Trophoblast cell (in vitro differentiated cells and primary cell): ENCODE measurements at regions not wholly inside any gene's neighbourhood (a gene's known extent, or its start where the extent isn't known, plus 50 kb on each side); places are given as distances from the start of the nearest gene placed in this dataset.

Experiments used
- DNase-seq, 2 donors: peaks; one replicate each; pipeline ENCODE4 v3.0.0-alpha.2; 2016
- H2AFZ ChIP-seq: 2 replicates; pipeline ENCODE4 v1.6.1; 2013; ENCODE audit warnings: low read length, moderate library complexity, mild to moderate bottlenecking; ENCODE audit not compliant: insufficient read depth, poor library complexity
- H2AK5ac ChIP-seq: 2 replicates; pipeline ENCODE4 v1.6.1; 2013; ENCODE audit warnings: mild to moderate bottlenecking, low read length
- H2BK120ac ChIP-seq: 2 replicates; pipeline ENCODE4 v1.6.1; 2013; ENCODE audit warnings: low read length, mild to moderate bottlenecking, moderate library complexity; ENCODE audit not compliant: insufficient read depth, poor library complexity
- H2BK12ac ChIP-seq: 2 replicates; pipeline ENCODE4 v1.6.1; 2013; ENCODE audit warnings: mild to moderate bottlenecking, low read length, moderate library complexity
- H2BK5ac ChIP-seq: 2 replicates; pipeline ENCODE4 v1.6.1; 2013; ENCODE audit warnings: low read length, low read depth, moderate library complexity, mild to moderate bottlenecking; ENCODE audit not compliant: poor library complexity
- H3K14ac ChIP-seq: 2 replicates; pipeline ENCODE4 v1.6.1; 2013; ENCODE audit warnings: mild to moderate bottlenecking, low read length
- H3K18ac ChIP-seq: 2 replicates; pipeline ENCODE4 v1.6.1; 2013; ENCODE audit warnings: mild to moderate bottlenecking, low read length
- H3K23ac ChIP-seq: 2 replicates; pipeline ENCODE4 v1.6.1; 2013; ENCODE audit warnings: low read length
- H3K27ac ChIP-seq: 2 replicates; pipeline ENCODE4 v1.5.1; 2013; ENCODE audit warnings: low read depth, mild to moderate bottlenecking, inconsistent platforms, low read length, moderate library complexity
- H3K27me3 ChIP-seq: 2 replicates; pipeline ENCODE4 v1.6.1; 2013; ENCODE audit warnings: inconsistent platforms, mild to moderate bottlenecking, low read length, moderate library complexity; ENCODE audit not compliant: insufficient read depth
- H3K36me3 ChIP-seq, 2 experiments: 1 replicate in 1 of 2; 2 replicates in 1 of 2; pipeline ENCODE4 v1.6.1; 2013; ENCODE audit warnings: low read length in 2 of 2, mild to moderate bottlenecking in 2 of 2, moderate library complexity in 1 of 2; ENCODE audit not compliant: insufficient read depth in 2 of 2, control insufficient read depth in 1 of 2
- H3K4ac ChIP-seq: 2 replicates; pipeline ENCODE4 v1.6.1; 2013; ENCODE audit warnings: low read depth, mild to moderate bottlenecking, low read length, moderate library complexity
- H3K4me1 ChIP-seq, 2 experiments: 1 replicate in 1 of 2; 2 replicates in 1 of 2; pipeline ENCODE4 v1.6.1; 2013; ENCODE audit warnings: low read length in 2 of 2, mild to moderate bottlenecking in 2 of 2, moderate library complexity in 1 of 2; ENCODE audit not compliant: insufficient read depth in 2 of 2, control insufficient read depth in 1 of 2
- H3K4me2 ChIP-seq: 2 replicates; pipeline ENCODE4 v1.6.1; 2013; ENCODE audit warnings: inconsistent platforms, mild to moderate bottlenecking, low read length, moderate library complexity
- H3K4me3 ChIP-seq: 2 replicates; pipeline ENCODE4 v1.5.1; 2013; ENCODE audit warnings: mild to moderate bottlenecking, low read depth, low read length, inconsistent platforms
- H3K79me1 ChIP-seq: one replicate; pipeline ENCODE4 v1.6.1; 2013; ENCODE audit warnings: low read length
- H3K79me2 ChIP-seq: 2 replicates; pipeline ENCODE4 v1.6.1; 2013; ENCODE audit warnings: low read length, mild to moderate bottlenecking; ENCODE audit not compliant: control insufficient read depth, insufficient read depth, poor library complexity
- H3K9ac ChIP-seq: 2 replicates; pipeline ENCODE4 v1.6.1; 2013; ENCODE audit warnings: mild to moderate bottlenecking, low read length
- H3K9me3 ChIP-seq: 2 replicates; pipeline ENCODE4 v1.6.1; 2013; ENCODE audit warnings: low read depth, mild to moderate bottlenecking, control low read depth, inconsistent platforms, low read length; ENCODE audit not compliant: insufficient read depth
- H4K12ac ChIP-seq: 2 replicates; pipeline ENCODE4 v1.6.1; 2013; ENCODE audit warnings: low read depth, mild to moderate bottlenecking, low read length, moderate library complexity
- H4K8ac ChIP-seq: 2 replicates; pipeline ENCODE4 v1.6.1; 2013; ENCODE audit warnings: low read depth, mild to moderate bottlenecking, low read length, moderate library complexity
- H4K91ac ChIP-seq: one replicate; pipeline ENCODE4 v1.6.1; 2013; ENCODE audit warnings: low read depth, mild to moderate bottlenecking, low read length, moderate library complexity
- WGBS: extraction: QIAGEN DNeasy Blood & Tissue Kit; methylation state at CpG from one replicate; pipeline ENCODE4 v1.1.7; 2013; ENCODE audit warnings: missing lambda C conversion rate; ENCODE audit not compliant: insufficient read length, insufficient coverage; ENCODE audit errors: extremely low coverage; 5-methylcytosine and 5-hydroxymethylcytosine counted together

DNA sequence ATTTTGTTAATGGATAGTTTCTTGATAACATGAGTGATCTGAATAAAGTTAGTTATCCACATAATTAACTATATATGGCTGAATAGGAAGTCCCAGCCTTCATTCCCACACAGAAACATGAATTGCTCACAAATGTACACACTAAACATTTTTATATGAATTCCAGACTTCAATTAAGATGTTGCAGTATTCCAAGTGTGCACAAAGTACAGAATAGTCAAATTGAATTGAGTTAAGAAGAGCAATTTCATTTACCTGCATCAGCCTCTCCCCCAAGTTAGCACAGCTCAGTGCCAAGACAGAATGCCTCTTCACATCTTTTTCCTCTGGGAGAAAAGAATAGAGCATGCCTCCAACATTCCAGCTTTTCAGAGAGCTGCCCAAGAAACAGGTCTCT lies 207.0 kb upstream of the SAMSN1 start:
- no peak for DNase-seq
- Histone ChIP-seq H3K4me2 (no peak overlapping the region), H2BK5ac (no peak overlapping the region), H3K9ac (no peak overlapping the region), H2AFZ (no peak overlapping the region), H3K4ac (no peak overlapping the region), H4K12ac (no peak overlapping the region), H3K23ac (no peak overlapping the region), H3K4me1 (no peaks in the 10 kb centered on the region), H3K27me3 (no peaks in the 10 kb centered on the region), H2AK5ac (no peak overlapping the region), H3K36me3 (no peaks in the 10 kb centered on the region), H3K9me3 (no peaks in the 10 kb centered on the region), H3K27ac (no peak overlapping the region), H3K18ac (no peak overlapping the region), H3K79me2 (no peaks in the 10 kb centered on the region), H3K4me3 (no peak overlapping the region), H4K91ac (no peak overlapping the region), H3K79me1 (no peaks in the 10 kb centered on the region), H2BK12ac (no peak overlapping the region), H2BK120ac (no peak overlapping the region), H4K8ac (no peak overlapping the region), H3K14ac (no peak overlapping the region)

DNA sequence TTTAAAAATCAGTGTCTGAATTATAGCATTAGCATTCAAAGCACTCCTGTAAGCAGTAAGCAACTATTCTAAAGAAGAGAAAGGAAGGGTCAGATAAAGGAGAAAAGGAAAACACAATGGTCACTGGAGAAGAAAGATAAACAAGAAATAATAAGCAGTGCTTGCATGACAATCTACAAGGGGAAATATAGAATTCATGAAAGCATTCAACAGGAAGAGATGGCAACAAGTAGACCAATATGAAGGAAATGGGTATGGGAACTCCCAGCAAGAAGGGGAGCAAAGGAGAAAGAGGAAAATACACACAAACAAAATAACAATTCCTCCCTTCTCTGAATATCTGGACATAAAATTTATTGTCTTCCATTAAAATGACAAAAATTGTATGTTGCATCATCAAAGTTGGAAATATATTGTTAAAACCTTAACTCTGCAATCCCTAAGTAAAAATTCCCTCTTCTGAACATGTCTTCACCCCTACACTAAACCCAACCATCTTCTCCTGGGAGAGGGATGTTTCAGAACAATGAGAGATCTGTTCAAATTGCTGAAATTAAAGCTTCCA lies 206.3 kb upstream of the SAMSN1 start:
- no peaks in the 10 kb centered on the region for H3K27me3 ChIP-seq

DNA sequence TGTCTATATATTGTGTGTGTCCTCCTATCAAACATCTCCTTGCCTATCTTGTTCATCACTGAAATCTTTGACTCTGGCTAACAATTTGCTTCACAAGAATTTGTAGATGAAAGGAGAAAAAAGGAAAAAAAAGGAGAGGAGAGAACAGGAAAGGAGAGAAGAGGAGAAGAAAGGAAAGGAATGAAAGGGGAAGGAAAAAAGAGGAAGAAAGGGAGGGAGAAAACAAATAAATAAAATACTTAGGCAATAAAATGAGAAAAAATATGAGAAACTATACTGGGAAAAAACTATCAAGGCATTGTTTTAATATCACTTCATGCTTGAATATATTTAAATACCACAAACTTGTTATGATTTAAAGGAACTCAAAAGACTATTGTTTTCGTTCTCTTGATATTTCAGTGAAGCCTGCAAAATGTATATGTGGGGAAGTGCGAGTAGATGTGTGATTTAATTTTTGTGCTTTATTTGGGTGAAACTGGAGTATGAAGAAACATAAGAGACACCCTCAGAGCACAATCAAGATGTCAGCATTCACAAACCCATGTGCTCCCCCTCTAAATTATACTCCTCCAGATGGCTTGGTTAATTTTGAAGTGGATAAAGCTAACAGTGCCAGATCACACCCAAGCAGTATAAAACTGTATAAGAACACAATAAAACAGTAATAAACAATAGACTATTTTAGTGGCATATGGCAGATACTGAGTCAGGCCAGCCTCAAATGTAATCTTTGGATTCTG lies 205.7 kb upstream of the SAMSN1 start:
- Histone ChIP-seq H3K9me3 (no peaks in the 10 kb centered on the region), H3K23ac (no peak overlapping the region), H3K4me2 (no peak overlapping the region), H3K4me3 (no peak overlapping the region), H3K79me1 (no peaks in the 10 kb centered on the region), H3K27me3 (no peaks in the 10 kb centered on the region), H2BK5ac (no peak overlapping the region), H3K4ac (no peak overlapping the region), H2AK5ac (no peak overlapping the region), H4K12ac (no peak overlapping the region), H3K9ac (no peak overlapping the region), H4K91ac (no peak overlapping the region), H3K79me2 (no peaks in the 10 kb centered on the region), H3K36me3 (no peaks in the 10 kb centered on the region), H3K27ac (no peak overlapping the region), H2BK120ac (no peak overlapping the region), H3K4me1 (no peaks in the 10 kb centered on the region), H2BK12ac (no peak overlapping the region), H3K14ac (no peak overlapping the region), H4K8ac (no peak overlapping the region), H3K18ac (no peak overlapping the region), H2AFZ (no peak overlapping the region)
- DNase-seq = no peak
- WGBS = 100% methylated on average over 1 of the region's 2 CpGs

More for the DNA sequence above, 206.3 kb upstream of the SAMSN1 start:
- Histone ChIP-seq H4K12ac (no peak overlapping the region), H2BK12ac (no peak overlapping the region), H3K9me3 (no peaks in the 10 kb centered on the region), H3K4me3 (no peak overlapping the region), H3K14ac (no peak overlapping the region), H2BK5ac (no peak overlapping the region), H3K4ac (no peak overlapping the region), H3K9ac (no peak overlapping the region), H3K23ac (no peak overlapping the region), H3K36me3 (no peaks in the 10 kb centered on the region), H3K18ac (no peak overlapping the region), H3K4me1 (no peaks in the 10 kb centered on the region), H3K27ac (no peak overlapping the region), H2AK5ac (no peak overlapping the region), H3K79me1 (no peaks in the 10 kb centered on the region), H4K91ac (no peak overlapping the region), H3K4me2 (no peak overlapping the region), H4K8ac (no peak overlapping the region), H2BK120ac (no peak overlapping the region), H3K79me2 (no peaks in the 10 kb centered on the region), H2AFZ (no peak overlapping the region)
- no peak for DNase-seq

DNA sequence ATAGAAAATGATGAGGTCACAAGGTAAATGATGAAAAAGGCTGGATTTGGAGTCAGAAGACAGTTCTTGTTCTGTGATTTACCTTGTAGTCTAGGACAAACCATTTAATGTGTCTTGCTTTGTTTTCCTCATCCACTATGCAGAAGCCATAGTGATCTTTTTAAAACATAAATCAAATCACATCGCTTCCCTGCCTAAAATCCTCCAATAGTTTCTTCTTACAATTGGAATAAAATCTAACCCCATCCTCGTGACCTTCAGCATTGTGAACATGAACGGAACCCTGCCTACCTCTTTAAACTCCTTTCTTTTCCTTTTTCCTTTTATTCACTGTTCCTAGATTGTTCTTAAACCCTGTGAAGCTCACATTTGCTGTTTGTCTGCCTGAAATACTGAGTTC lies 204.9 kb upstream of the SAMSN1 start:
- H3K4ac ChIP-seq = no peak overlapping the region
- no peak overlapping the region for H3K4me2 ChIP-seq
- H3K36me3 ChIP-seq = no peaks in the 10 kb centered on the region
- no peak overlapping the region for H2BK12ac ChIP-seq
- H3K18ac ChIP-seq = no peak overlapping the region
- H3K27me3 ChIP-seq = no peaks in the 10 kb centered on the region
- H4K8ac ChIP-seq = no peak overlapping the region
- no peaks in the 10 kb centered on the region for H3K9me3 ChIP-seq
- H3K4me1 ChIP-seq = no peaks in the 10 kb centered on the region
- no peak overlapping the region for H3K27ac ChIP-seq
- H2AFZ ChIP-seq = no peak overlapping the region
- H3K23ac ChIP-seq = no peak overlapping the region
- no peak overlapping the region for H4K91ac ChIP-seq
- H2BK120ac ChIP-seq = no peak overlapping the region
- 100% methylated on average over 1 of the region's 3 CpGs for WGBS
- no peak overlapping the region for H2AK5ac ChIP-seq
- no peak overlapping the region for H3K14ac ChIP-seq
- H3K79me1 ChIP-seq = no peaks in the 10 kb centered on the region
- no peak for DNase-seq
- H3K4me3 ChIP-seq = no peak overlapping the region
- H3K9ac ChIP-seq = no peak overlapping the region
- H2BK5ac ChIP-seq = no peak overlapping the region
- no peak overlapping the region for H4K12ac ChIP-seq
- no peaks in the 10 kb centered on the region for H3K79me2 ChIP-seq
